HK-2 (cell line): ENCODE measurements at regions not wholly inside any gene's neighbourhood (a gene's known extent, or its start where the extent isn't known, plus 50 kb on each side); places are given as distances from the start of the nearest gene placed in this dataset.
"Not testable (repeated sequence)": the region's sequence is repeated elsewhere in the genome, so short reads cannot be mapped to it uniquely, and the experiment has no call there.

Experiments used
- DNase-seq: peaks from one replicate; pipeline ENCODE4 v3.0.0-alpha.2; 2018; ENCODE audit not compliant: unreplicated experiment

DNA sequence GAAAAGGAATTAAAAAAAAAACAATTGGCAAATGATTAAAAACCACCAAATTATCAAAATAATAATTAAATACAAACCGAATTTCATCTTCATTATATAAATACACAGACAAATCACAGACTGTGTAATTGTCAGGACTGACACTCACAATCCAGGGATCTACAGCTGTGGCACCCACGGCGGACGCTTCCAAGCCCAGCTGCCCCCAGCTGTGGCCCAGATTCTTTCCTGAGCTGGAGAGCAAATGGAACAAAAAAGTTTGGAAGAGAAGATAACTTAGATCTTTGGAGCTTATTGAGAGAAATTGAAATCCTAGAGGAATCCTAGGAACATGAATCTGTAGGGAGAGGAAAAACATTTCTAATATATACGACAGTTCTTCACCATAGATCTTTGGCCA is 316.1 kb downstream of the OTUD1 start:
- no peak for DNase-seq

- DNase-seq: no peak
Observed at GRCh38 chr10:23755556-23755955, 316.7 kb downstream of the OTUD1 start.

DNA sequence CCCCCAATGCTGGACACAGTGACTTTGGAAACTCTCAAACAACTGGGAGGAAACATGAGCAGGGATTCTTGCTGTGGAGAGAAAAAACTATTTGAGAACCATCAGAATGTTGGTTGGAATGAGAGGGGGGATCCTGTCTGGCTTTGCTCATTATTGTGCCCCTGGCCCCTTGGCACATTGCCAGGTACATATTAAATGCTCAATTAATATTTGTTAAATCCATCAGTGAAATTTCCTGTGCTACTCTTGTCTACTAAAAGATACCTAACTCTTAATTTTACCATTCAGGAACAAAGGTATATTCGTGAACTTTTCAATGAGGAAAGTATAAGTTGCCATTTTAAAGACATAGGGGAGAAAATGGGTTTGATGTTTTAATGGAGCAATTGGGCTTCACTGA is 329.4 kb downstream of the OTUD1 start:
- DNase-seq: no peak

GRCh38 chr10:23777153-23777552 is 338.3 kb downstream of the OTUD1 start:
- DNase-seq: no peak

GRCh38 chr10:23779301-23779700 is 340.4 kb downstream of the OTUD1 start:
- DNase-seq: no peak

- DNase-seq: no peak
Observed at GRCh38 chr10:23780331-23780730, 341.5 kb downstream of the OTUD1 start.

GRCh38 chr10:23786594-23786993 is 347.7 kb downstream of the OTUD1 start:
- no peak for DNase-seq

DNA sequence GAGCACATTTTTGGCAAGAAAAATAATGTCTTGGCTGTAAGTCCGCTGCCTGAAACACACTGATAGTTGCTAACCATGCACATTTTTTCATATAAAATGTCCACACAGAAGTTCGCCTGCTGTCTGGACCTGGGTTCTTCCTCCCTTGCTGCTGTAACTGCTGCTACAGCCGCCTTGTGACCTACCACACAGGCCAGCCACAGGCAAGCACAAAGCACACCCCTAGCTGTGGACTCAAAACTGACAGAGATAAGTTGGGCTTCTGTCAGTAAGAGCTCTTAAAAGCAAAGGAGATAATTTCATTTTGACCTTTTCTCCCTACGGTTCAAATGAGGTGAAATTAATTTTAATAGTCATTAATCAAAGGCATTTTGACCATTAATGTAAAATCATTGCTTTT is 354.7 kb downstream of the OTUD1 start:
- DNase-seq: no peak

DNA sequence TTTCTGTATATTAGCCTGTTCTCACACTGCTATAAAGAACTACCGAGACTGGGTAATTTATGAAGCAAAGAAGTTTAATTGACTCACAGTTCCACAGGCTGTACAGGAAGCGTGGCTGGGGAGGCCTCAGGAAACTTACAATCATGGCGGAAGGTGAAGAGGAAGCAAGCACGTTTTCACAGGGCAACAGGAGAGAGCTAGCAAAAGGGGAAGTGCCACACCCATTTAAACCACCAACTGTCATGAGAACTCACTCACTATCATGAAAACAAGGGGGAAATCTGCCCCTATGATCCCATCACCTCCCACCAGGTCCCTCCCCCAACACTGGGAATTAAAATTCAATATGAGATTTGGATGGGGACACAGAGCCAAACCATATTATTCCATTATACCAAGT is 358.6 kb downstream of the OTUD1 start:
- DNase-seq: not testable (repeated sequence)

GRCh38 chr10:23804125-23804524 is 365.2 kb downstream of the OTUD1 start:
- no peak for DNase-seq

DNA sequence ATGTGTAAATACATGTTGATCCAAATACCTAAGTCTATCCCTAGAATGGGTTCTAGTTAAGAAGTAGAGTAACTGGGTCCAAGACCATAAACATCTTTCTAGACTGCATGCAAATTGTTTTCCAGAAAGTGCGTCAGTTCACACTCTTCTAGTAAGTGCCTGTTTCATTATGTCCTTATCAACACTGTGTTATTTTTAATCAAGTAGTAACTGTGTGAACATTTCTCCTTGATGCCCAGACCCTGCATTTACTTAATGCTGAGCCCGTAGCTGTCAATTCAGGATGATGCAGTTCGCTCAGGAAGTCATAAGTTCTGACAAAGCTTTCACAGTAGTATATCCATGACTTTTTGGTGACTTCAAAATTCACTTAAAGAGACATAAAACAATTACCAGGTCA is 374.8 kb downstream of the OTUD1 start:
- no peak for DNase-seq

DNA sequence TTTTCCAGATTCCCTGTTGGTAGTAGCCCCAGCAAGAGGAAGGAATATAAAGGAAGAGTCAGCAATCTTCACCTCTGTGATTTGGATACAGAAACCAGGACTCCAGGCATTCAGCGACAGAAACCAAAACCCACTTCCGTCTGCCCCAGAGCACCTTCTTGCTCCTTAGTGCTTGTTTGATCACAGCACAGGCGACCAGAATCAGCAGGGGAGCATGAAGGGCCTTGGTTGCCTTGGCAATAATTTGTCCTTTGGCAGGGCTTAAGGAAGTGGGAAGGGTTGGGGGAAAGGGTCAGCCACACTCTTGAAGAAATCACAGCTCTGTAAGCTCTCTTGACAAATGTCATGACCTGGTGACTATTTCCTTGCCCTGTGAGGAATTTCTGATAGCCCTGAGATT is 379.6 kb downstream of the OTUD1 start:
- no peak for DNase-seq

- DNase-seq: no peak
Observed at GRCh38 chr10:23820792-23821191, 381.9 kb downstream of the OTUD1 start.

DNA sequence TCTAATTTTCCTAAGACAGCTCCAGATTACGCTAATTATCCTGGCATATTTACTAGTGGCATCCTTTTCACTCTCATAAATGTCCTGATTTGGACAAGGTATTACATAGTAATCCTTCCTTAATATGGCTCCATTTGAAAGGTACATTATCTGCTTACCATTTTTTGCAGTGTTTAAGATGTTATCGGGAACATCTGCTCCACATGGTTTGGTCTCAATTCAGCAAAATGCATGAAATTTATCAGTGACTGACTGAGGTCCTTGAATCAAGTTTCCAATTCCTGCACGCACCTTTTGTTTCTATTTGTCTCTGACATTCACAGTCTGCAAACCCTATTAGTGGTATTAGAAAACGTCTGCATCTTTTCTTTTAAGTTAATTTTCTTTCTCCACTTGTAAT is 384.1 kb upstream of the KIAA1217 start:
- DNase-seq: no peak

GRCh38 chr10:23826421-23826820 is 382.5 kb upstream of the KIAA1217 start:
- peak; percentile 8 for DNase-seq

- DNase-seq: no peak
Observed at GRCh38 chr10:23829556-23829955, 379.4 kb upstream of the KIAA1217 start.

GRCh38 chr10:23834091-23834490 is 374.8 kb upstream of the KIAA1217 start:
- no peak for DNase-seq

GRCh38 chr10:23850631-23851030 is 358.3 kb upstream of the KIAA1217 start:
- DNase-seq: no peak

- no peak for DNase-seq
Observed at GRCh38 chr10:23859598-23859997, 349.3 kb upstream of the KIAA1217 start.

DNA sequence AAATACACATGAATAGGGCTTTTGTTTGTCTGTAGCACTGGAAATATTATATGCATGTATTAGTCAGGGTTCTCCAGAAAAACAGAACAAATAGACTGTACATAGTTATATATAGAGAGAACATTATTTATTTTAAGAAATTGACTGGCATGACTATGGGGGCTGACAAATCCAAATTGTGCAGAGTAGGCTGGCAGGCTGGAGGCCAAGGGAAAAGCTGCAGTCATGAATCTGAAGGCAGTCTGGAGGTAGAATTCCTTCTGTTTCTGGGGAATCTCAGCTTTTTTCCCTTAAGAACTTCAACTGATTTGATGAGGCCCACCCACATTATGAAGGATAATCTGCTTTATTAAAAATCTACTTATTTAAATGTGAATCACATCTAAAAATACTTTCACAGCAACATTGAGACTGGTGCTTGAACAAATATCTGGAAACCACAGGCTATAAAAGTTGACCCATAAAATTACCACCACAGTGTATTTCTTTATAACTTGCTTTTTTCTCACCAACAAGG is 344.2 kb upstream of the KIAA1217 start:
- no peak for DNase-seq

GRCh38 chr10:23866985-23867384 is 342.0 kb upstream of the KIAA1217 start:
- DNase-seq: not testable (repeated sequence)

DNA sequence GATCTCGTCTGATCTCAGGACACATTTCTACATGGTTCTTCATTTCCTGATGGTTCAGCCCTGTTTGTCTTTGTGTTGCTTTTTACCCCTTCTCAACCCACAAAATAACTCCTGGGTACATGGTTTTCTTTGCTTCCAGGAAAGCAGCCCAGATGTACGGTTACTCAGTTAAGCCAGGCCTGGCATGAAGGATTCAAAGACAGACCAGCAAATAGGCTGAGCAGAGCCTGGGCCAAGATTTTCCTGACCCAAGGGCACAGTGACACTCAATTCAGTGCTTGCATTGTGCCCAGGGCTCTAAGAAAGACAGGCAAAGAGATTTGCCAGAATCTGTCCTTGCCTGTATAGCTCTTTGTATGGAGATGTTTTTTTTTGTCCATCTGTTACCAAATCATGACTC is 340.8 kb upstream of the KIAA1217 start:
- DNase-seq: no peak

DNA sequence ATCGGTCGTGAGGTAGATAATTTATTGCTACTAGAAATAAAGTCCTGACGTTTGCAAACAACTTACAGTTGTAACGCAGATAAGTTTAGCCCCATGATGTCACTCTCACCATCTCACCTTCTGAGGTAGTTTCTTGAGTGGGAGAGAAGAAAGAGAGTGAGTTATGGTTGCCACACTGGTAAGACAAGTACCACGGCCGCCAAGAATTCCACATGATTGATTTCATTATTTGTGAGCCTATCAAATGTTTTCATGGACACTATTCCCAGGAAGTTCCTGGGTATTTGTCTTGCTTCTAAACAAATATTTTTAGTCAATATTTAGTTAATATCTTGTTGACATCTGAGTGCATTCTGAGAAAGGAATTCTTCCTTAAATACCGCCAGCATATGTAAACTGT is 339.4 kb upstream of the KIAA1217 start:
- DNase-seq: no peak

GRCh38 chr10:23869996-23870395 is 338.9 kb upstream of the KIAA1217 start:
- DNase-seq: no peak
